H9 (cell line): ENCODE measurements at regions not wholly inside any gene's neighbourhood (a gene's known extent, or its start where the extent isn't known, plus 50 kb on each side); places are given as distances from the start of the nearest gene placed in this dataset.

Experiments
- DNase-seq: peaks from one replicate; pipeline ENCODE4 v3.0.0-alpha.2; 2017
- H2AFZ ChIP-seq: one replicate; pipeline ENCODE4 v1.6.1; 2013; ENCODE audit warnings: mild to moderate bottlenecking, low read length, control low read depth, moderate library complexity
- H2AK5ac ChIP-seq: 2 replicates; pipeline ENCODE4 v1.6.1; 2013; ENCODE audit warnings: low read length, control low read depth, mixed read lengths; ENCODE audit not compliant: insufficient read length
- H2BK120ac ChIP-seq: one replicate; pipeline ENCODE4 v1.6.1; 2013; ENCODE audit warnings: low read depth, mild to moderate bottlenecking, low read length, control low read depth, inconsistent platforms; ENCODE audit not compliant: poor library complexity, severe bottlenecking
- H2BK12ac ChIP-seq: 2 replicates; pipeline ENCODE4 v1.6.1; 2013; ENCODE audit warnings: low read length, control low read depth, mixed read lengths, low read depth; ENCODE audit not compliant: insufficient read length
- H2BK15ac ChIP-seq: 2 replicates; pipeline ENCODE4 v1.6.1; 2013; ENCODE audit warnings: low read depth, low read length, control low read depth
- H2BK20ac ChIP-seq: one replicate; pipeline ENCODE4 v1.6.1; 2013; ENCODE audit warnings: low read depth, mild to moderate bottlenecking, low read length, control low read depth, inconsistent platforms; ENCODE audit not compliant: poor library complexity, severe bottlenecking
- H2BK5ac ChIP-seq: 2 replicates; pipeline ENCODE4 v1.6.1; 2013; ENCODE audit warnings: low read length, control low read depth, mixed read lengths; ENCODE audit not compliant: insufficient read length
- H3K14ac ChIP-seq: 2 replicates; pipeline ENCODE4 v1.6.1; 2013; ENCODE audit warnings: low read length, control low read depth; ENCODE audit not compliant: insufficient read depth
- H3K18ac ChIP-seq: 2 replicates; pipeline ENCODE4 v1.6.1; 2013; ENCODE audit warnings: low read depth, mild to moderate bottlenecking, mixed read lengths, low read length, control low read depth; ENCODE audit not compliant: insufficient read length
- H3K23ac ChIP-seq: 2 replicates; pipeline ENCODE4 v1.6.1; 2013; ENCODE audit warnings: low read length, control low read depth, mixed read lengths, low read depth; ENCODE audit not compliant: insufficient read length
- H3K23me2 ChIP-seq: 2 replicates; pipeline ENCODE4 v1.6.1; 2013; ENCODE audit warnings: low read depth, mild to moderate bottlenecking, mixed read lengths, low read length, control low read depth; ENCODE audit not compliant: insufficient read length, poor library complexity, severe bottlenecking
- H3K27ac ChIP-seq: 2 replicates; pipeline ENCODE4 v1.5.1; 2013; ENCODE audit warnings: low read length, control low read depth, mixed read lengths, low read depth; ENCODE audit not compliant: insufficient read length
- H3K27me3 ChIP-seq: 2 replicates; pipeline ENCODE4 v1.6.1; 2013; ENCODE audit warnings: low read length, control low read depth, inconsistent platforms; ENCODE audit not compliant: insufficient read depth
- H3K4ac ChIP-seq: 2 replicates; pipeline ENCODE4 v1.6.1; 2013; ENCODE audit warnings: low read depth, mild to moderate bottlenecking, control low read depth, inconsistent platforms, low read length, moderate library complexity
- H3K4me1 ChIP-seq: 2 replicates; pipeline ENCODE4 v1.6.1; 2013; ENCODE audit warnings: low read length, control low read depth, inconsistent platforms; ENCODE audit not compliant: insufficient read depth
- H3K4me2 ChIP-seq: 2 replicates; pipeline ENCODE4 v1.6.1; 2013; ENCODE audit warnings: low read length, control low read depth, mixed read lengths; ENCODE audit not compliant: insufficient read length, insufficient read depth
- H3K56ac ChIP-seq: 2 replicates; pipeline ENCODE4 v1.6.1; 2013; ENCODE audit warnings: low read depth, mild to moderate bottlenecking, mixed read lengths, low read length, control low read depth; ENCODE audit not compliant: insufficient read length
- H3K79me1 ChIP-seq: 2 replicates; pipeline ENCODE4 v1.6.1; 2013; ENCODE audit warnings: low read depth, mild to moderate bottlenecking, moderate library complexity, low read length, control low read depth, inconsistent platforms; ENCODE audit not compliant: insufficient read depth, poor library complexity, severe bottlenecking
- H3K79me2 ChIP-seq: 2 replicates; pipeline ENCODE4 v1.6.1; 2013; ENCODE audit warnings: low read length, control low read depth, inconsistent platforms; ENCODE audit not compliant: insufficient read depth
- H3K9ac ChIP-seq: 2 replicates; pipeline ENCODE4 v1.6.1; 2013; ENCODE audit warnings: low read length, control low read depth, mixed read lengths; ENCODE audit not compliant: insufficient read length; ENCODE audit errors: extremely low read depth
- H3K9me3 ChIP-seq: one replicate; pipeline ENCODE4 v1.6.1; 2013; ENCODE audit warnings: low read depth, low read length, inconsistent platforms; ENCODE audit not compliant: control insufficient read depth
- H3T11ph ChIP-seq: one replicate; pipeline ENCODE4 v1.6.1; 2013; ENCODE audit warnings: mild to moderate bottlenecking, low read length, control low read depth, inconsistent platforms
- H4K20me1 ChIP-seq: one replicate; pipeline ENCODE4 v1.6.1; 2013; ENCODE audit not compliant: control insufficient read depth, insufficient read length, insufficient read depth
- H4K5ac ChIP-seq: 2 replicates; pipeline ENCODE4 v1.6.1; 2013; ENCODE audit warnings: low read depth, mild to moderate bottlenecking, mixed read lengths, low read length, control low read depth; ENCODE audit not compliant: insufficient read length
- H4K8ac ChIP-seq: replicated peaks from 2 replicates; pipeline ENCODE4 v1.6.1; 2013; ENCODE audit warnings: low read length, control low read depth, mixed read lengths, low read depth; ENCODE audit not compliant: insufficient read length
- H4K91ac ChIP-seq: 2 replicates; pipeline ENCODE4 v1.6.1; 2013; ENCODE audit warnings: low read depth, mild to moderate bottlenecking, moderate library complexity, mixed read lengths, low read length, control low read depth; ENCODE audit not compliant: insufficient read length
- H3K27ac Mint-ChIP-seq, 3 experiments: 2 replicates in 2 of 3; 3 replicates in 1 of 3; pipeline ENCODE4 v1.8.0; 2020 to 2021; ENCODE audit warnings: mixed read lengths in 3 of 3, mild to moderate bottlenecking in 1 of 3, moderate library complexity in 1 of 3
- H3K27me3 Mint-ChIP-seq: 2 replicates; pipeline ENCODE4 v1.8.0; 2021; ENCODE audit warnings: low read depth, mild to moderate bottlenecking, moderate library complexity, mixed read lengths
- H3K36me3 Mint-ChIP-seq, 3 experiments: 2 replicates in 2 of 3; 3 replicates in 1 of 3; pipeline ENCODE4 v1.8.0; 2020 to 2021; ENCODE audit warnings: low read depth in 3 of 3, mixed read lengths in 3 of 3; ENCODE audit not compliant: insufficient read depth in 1 of 3
- H3K4me1 Mint-ChIP-seq, 2 experiments: 2 replicates each; pipeline ENCODE4 v1.8.0; 2020; ENCODE audit warnings: mixed read lengths in 2 of 2
- H3K4me3 Mint-ChIP-seq, 2 experiments: 2 replicates in 1 of 2; 3 replicates in 1 of 2; pipeline ENCODE4 v1.8.0; 2020 to 2021; ENCODE audit warnings: mild to moderate bottlenecking in 2 of 2, mixed read lengths in 2 of 2, moderate library complexity in 1 of 2
- H3K9me3 Mint-ChIP-seq, 2 experiments: 2 replicates in 1 of 2; 3 replicates in 1 of 2; pipeline ENCODE4 v1.8.0; 2020; ENCODE audit warnings: mild to moderate bottlenecking in 2 of 2, mixed read lengths in 2 of 2, moderate library complexity in 1 of 2
- WGBS: extraction: QIAGEN DNeasy Blood & Tissue Kit; methylation state at CpG from one replicate; pipeline ENCODE4 v1.1.7; 2013; ENCODE audit warnings: missing lambda C conversion rate, low lambda C conversion rate, mixed read lengths; ENCODE audit not compliant: insufficient read length; ENCODE audit errors: extremely low coverage; 5-methylcytosine and 5-hydroxymethylcytosine counted together
- TF ChIP-seq, protein P1 (sequence below): fragments of 200-600 bp; sonication (generic); conservative IDR thresholded peaks from 3 replicates; pipeline ENCODE4 v1.8.0; 2021; ENCODE audit warnings: antibody characterized with exemption, mild to moderate bottlenecking

DNA sequence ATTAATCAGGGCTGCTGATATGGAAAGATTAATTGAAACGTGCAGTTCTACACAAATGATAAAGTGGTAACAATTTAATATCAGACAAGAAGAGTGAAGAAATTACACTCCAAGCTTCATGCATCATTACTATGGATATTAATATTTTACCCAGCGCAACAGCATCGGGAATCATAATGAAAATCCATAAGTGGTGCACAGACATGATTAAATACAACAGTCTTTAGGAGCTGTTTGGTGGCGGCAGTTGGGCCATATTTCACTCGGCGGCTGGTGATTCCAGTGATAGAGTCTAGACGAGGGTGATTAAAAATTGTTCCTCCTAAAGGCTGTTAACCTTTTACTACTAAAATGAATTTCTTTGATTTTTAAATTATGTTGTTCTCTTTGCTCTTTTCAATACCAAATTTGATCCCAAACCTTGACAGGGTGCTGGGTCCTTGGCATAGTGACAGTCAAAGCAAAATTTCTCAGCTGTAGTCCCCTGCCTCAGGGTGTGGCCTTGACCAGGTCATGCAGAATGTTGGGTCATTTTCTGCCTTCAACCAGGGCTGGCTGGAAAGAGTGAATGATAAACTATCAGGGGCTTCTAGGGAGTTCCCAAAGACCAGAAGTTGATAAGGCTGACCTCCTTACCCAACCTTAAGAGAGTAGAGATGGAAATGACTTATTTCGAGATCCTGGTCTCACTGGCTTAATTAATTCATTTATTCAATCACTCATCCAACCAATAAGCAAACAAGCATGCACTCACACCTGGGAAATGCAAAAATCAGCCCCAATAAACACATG, 392.0 kb downstream of the IL20RB start:
- Histone ChIP-seq H3K4me2 (no peak overlapping the region), H3K4ac (no peak overlapping the region), H3K56ac (no peak overlapping the region), H3K18ac (no peak overlapping the region), H2AK5ac (no peak overlapping the region), H2BK120ac (no peak overlapping the region), H4K91ac (no peak overlapping the region), H2BK15ac (no peak overlapping the region), H3K27ac (no peak overlapping the region), H4K5ac (no peak overlapping the region), H3K27me3 (no peaks in the 10 kb centered on the region), H3K79me2 (no peaks in the 10 kb centered on the region), H3K4me1 (no peaks in the 10 kb centered on the region), H4K8ac (no peak overlapping the region), H3T11ph (no peak overlapping the region), H2BK20ac (no peak overlapping the region), H3K9ac (no peak overlapping the region), H3K23me2 (no peaks in the 10 kb centered on the region), H3K14ac (no peak overlapping the region), H3K9me3 (no peaks in the 10 kb centered on the region), H3K23ac (no peak overlapping the region), H2BK12ac (no peak overlapping the region), H4K20me1 (no peaks in the 10 kb centered on the region), H2BK5ac (no peak overlapping the region), H2AFZ (no peak overlapping the region), H3K79me1 (no peaks in the 10 kb centered on the region)
- TF ChIP-seq, protein P1, sequence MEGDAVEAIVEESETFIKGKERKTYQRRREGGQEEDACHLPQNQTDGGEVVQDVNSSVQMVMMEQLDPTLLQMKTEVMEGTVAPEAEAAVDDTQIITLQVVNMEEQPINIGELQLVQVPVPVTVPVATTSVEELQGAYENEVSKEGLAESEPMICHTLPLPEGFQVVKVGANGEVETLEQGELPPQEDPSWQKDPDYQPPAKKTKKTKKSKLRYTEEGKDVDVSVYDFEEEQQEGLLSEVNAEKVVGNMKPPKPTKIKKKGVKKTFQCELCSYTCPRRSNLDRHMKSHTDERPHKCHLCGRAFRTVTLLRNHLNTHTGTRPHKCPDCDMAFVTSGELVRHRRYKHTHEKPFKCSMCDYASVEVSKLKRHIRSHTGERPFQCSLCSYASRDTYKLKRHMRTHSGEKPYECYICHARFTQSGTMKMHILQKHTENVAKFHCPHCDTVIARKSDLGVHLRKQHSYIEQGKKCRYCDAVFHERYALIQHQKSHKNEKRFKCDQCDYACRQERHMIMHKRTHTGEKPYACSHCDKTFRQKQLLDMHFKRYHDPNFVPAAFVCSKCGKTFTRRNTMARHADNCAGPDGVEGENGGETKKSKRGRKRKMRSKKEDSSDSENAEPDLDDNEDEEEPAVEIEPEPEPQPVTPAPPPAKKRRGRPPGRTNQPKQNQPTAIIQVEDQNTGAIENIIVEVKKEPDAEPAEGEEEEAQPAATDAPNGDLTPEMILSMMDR = no peak
- no peak overlapping the region for H3K27ac Mint-ChIP-seq
- no peaks in the 10 kb centered on the region; the same call in 1 of the 2 replicates for H3K27me3 Mint-ChIP-seq
- WGBS = no CpG with 5 or more reads among the region's 8 CpGs
- no peak for DNase-seq
- no peak overlapping the region for H3K4me3 Mint-ChIP-seq
- peaks cover 0 to 5% (median 0%) of the 10 kb centered on the region in 3 experiments; a peak in 2 of 7 replicates for H3K36me3 Mint-ChIP-seq
- no peaks in the 10 kb centered on the region for H3K4me1 Mint-ChIP-seq
- peaks cover 5 to 7% of the 10 kb centered on the region in 2 experiments; a peak in 3 of 5 replicates for H3K9me3 Mint-ChIP-seq
